Stimulated activated CD4-positive, alpha-beta T cell treated with anti-CD3 and anti-CD28 coated beads, Interleukin-2, amount 100 ng/mL, for 24 hours (primary cell): ENCODE measurements at regions not wholly inside any gene's neighbourhood (a gene's known extent, or its start where the extent isn't known, plus 50 kb on each side); places are given as distances from the start of the nearest gene placed in this dataset.

ENCODE experiments used
- DNase-seq, 2 donors: peaks; one replicate each; pipeline ENCODE4 v3.0.0-alpha.2; 2020

- DNase-seq, result no peak
Measured at GRCh38 chr2:14923820-14924580, 291.5 kb downstream of the LRATD1 start.

GRCh38 chr2:14925471-14925870 lies 293.0 kb downstream of the LRATD1 start:
- DNase-seq, result no peak

GRCh38 chr2:14927021-14927564 lies 294.6 kb downstream of the LRATD1 start:
- no peak for DNase-seq

- DNase-seq, result no peak
Measured at GRCh38 chr2:14928056-14928455, 295.5 kb downstream of the LRATD1 start.

- no peak for DNase-seq
Measured at GRCh38 chr2:14930441-14930840, 297.9 kb downstream of the LRATD1 start.

- DNase-seq, result no peak
Measured at GRCh38 chr2:14932285-14932684, 299.8 kb downstream of the LRATD1 start.

GRCh38 chr2:14933753-14934152 lies 301.2 kb downstream of the LRATD1 start:
- DNase-seq, result no peak

- no peak for DNase-seq
Measured at GRCh38 chr2:14936426-14936825, 303.9 kb downstream of the LRATD1 start.

- no peak for DNase-seq
Measured at GRCh38 chr2:14937336-14937735, 304.8 kb downstream of the LRATD1 start.

GRCh38 chr2:14941151-14941631 lies 308.7 kb downstream of the LRATD1 start:
- no peak for DNase-seq

- no peak for DNase-seq
Measured at GRCh38 chr2:14942987-14943386, 310.5 kb downstream of the LRATD1 start.

- DNase-seq, result no peak
Measured at GRCh38 chr2:14944562-14945346, 312.2 kb downstream of the LRATD1 start.

- no peak for DNase-seq
Measured at GRCh38 chr2:14951569-14952285, 319.2 kb downstream of the LRATD1 start.

GRCh38 chr2:14952400-14952963 lies 320.0 kb downstream of the LRATD1 start:
- DNase-seq, result no peak

- no peak for DNase-seq
Measured at GRCh38 chr2:14960686-14961324, 328.3 kb downstream of the LRATD1 start.

GRCh38 chr2:14967729-14968128 lies 335.2 kb downstream of the LRATD1 start:
- DNase-seq, result no peak

- DNase-seq, result no peak
Measured at GRCh38 chr2:14975381-14975780, 342.9 kb downstream of the LRATD1 start.

- no peak for DNase-seq
Measured at GRCh38 chr2:14977021-14977420, 344.5 kb downstream of the LRATD1 start.

- DNase-seq, result no peak
Measured at GRCh38 chr2:14978845-14979244, 346.3 kb downstream of the LRATD1 start.

GRCh38 chr2:14982790-14983189 lies 350.3 kb downstream of the LRATD1 start:
- no peak for DNase-seq

GRCh38 chr2:14988600-14988999 lies 356.1 kb downstream of the LRATD1 start:
- no peak for DNase-seq

GRCh38 chr2:14991723-14992122 lies 359.2 kb downstream of the LRATD1 start:
- DNase-seq, result no peak
